NCI-H524 treated with DMSO at 0.1 percent for 48 hours (cell line): ENCODE measurements at regions not wholly inside any gene's neighbourhood (a gene's known extent, or its start where the extent isn't known, plus 50 kb on each side); places are given as distances from the start of the nearest gene placed in this dataset.

Experiments used
- DNase-seq: peaks from one replicate; lab custom pipeline; 2025; lab: John Stamatoyannopoulos, UW

GRCh38 chr18:45430041-45430440 lies 185.2 kb upstream of the SLC14A2 start:
- no peak for DNase-seq

DNA sequence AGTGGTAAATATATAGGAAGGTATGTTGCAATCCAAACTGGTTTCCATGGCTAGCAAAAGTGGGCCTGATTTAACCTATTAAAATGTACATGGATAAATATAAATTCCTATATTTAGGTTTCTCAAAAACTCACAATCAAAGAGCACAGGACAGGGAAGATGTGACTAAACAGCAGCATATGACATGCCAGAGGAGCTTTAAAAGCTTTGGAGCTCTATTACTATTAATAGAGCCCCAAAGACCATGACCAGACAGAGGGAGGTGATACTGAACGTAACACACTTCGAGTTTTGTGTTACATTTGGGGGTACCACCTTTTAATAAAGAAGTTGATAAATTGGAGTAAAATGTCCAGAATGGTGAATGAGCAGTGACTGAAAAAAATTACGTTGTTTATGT lies 179.5 kb upstream of the SLC14A2 start:
- DNase-seq, result no peak

GRCh38 chr18:45437366-45437765 lies 177.9 kb upstream of the SLC14A2 start:
- no peak for DNase-seq

DNA sequence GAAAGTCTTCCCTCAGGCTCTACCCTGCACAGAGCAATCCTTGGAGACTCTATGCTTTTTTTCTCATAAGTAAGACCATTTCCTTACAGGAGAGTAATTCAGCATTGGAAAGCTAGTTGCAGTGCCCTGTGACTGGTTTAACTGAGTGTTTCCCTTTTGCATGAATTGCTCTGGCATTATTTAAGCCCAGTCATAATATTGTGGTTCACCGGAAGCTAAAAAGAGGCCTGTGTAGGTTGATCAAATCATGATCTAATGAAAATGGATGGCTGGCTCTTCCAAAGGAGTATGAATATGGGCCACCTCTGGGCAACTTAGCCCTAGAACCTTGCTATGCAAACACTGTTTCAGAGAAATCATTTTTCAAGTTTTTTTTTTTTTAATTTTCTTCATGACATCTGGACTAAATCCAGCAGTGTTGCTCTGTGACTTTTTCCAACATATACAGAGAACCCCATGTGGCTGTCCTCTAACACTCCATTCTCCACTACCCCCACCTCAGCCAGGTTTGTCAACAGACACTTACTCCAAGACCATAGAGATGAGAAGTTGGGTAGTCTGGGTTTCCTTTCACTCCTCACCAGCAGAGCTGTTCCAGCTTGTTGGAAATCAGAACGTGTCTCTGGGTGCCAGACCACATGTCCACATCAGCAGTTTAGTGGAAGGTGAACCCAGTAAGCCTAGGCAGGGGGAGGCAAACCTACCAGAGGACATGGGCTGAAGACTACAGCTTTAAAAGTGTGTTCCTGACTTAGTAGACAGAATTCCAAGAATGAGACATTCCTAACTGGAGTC lies 175.2 kb upstream of the SLC14A2 start:
- no peak for DNase-seq

- no peak for DNase-seq
These were observed 174.0 kb upstream of the SLC14A2 start for GRCh38 chr18:45441110-45441847.

DNA sequence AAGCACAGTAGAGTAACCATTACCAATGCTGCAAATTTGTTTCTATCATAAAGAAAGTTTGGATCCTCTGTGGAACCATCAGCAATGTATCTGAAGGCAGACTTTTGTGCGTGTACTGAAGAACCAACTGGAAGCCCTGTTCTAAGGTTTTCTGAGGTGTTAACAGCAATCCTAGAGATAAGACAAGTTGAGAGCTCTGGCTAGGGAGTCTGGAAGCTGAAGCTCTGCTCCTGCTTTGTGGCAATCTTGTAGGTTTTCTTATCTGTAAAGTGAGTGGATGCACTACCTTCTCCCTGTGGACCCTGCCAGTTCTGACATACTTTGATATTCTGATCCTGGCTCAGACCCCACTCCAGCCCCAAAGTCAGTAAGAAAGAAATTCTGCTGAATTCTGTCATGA lies 171.2 kb upstream of the SLC14A2 start:
- DNase-seq, result no peak

GRCh38 chr18:45447355-45448265 lies 167.7 kb upstream of the SLC14A2 start:
- no peak for DNase-seq

DNA sequence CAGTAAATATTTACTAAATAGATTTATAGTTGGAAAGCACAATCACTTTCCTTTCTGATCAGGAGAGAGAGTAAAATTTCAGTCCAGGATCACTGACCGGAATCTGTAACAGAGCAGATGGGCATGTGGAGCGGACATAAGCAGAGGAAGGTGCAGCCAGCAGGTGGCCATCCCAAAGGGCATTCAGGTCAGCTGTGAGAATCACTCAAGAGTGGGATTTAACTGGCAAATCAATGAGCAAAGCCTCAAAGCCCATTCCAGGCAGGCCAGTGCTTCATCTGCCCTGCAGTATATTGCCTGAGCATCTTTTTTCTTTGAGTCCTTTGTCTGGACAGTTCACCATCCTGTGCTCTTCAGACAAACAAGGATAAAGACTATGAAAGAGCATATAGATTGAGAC lies 166.4 kb upstream of the SLC14A2 start:
- DNase-seq, result no peak

DNA sequence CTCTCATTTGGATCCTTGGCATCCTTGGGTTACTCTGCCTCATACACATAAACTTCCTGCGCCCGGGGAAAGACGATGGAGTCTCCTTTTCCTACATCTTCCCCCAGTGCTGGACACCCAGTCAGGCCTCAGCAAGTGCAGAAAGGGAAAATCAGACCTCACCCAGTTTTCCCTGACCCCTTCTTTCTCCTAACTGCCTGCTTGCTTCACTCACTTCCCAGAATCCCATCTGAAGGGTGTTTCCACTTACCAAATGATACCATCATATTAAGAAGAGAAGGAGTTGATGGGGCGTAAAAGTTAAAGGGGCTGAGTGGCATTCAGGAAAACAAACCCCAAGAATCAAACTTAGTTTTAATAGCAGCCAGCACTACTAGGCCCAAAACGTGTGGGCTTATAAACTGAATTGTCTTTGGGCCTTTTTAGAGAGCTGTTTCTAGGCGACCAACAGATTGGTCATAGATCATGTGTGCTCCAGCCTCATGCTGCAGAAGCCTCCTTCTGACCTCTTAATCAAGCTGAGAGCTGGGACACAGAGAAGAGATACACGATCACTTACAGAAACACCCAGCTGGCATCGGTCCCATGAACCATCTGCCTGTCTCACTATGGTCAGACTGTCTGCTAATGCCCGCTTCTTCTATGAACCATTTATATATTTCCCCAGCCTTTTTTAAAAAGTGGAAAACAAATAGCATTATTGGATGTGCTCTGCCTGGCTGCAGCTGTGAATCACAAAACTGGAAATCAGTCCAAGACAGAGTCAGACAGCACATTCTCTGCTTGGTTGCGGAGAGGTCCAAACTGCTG lies 165.7 kb upstream of the SLC14A2 start:
- DNase-seq, result peak; percentile 76

DNA sequence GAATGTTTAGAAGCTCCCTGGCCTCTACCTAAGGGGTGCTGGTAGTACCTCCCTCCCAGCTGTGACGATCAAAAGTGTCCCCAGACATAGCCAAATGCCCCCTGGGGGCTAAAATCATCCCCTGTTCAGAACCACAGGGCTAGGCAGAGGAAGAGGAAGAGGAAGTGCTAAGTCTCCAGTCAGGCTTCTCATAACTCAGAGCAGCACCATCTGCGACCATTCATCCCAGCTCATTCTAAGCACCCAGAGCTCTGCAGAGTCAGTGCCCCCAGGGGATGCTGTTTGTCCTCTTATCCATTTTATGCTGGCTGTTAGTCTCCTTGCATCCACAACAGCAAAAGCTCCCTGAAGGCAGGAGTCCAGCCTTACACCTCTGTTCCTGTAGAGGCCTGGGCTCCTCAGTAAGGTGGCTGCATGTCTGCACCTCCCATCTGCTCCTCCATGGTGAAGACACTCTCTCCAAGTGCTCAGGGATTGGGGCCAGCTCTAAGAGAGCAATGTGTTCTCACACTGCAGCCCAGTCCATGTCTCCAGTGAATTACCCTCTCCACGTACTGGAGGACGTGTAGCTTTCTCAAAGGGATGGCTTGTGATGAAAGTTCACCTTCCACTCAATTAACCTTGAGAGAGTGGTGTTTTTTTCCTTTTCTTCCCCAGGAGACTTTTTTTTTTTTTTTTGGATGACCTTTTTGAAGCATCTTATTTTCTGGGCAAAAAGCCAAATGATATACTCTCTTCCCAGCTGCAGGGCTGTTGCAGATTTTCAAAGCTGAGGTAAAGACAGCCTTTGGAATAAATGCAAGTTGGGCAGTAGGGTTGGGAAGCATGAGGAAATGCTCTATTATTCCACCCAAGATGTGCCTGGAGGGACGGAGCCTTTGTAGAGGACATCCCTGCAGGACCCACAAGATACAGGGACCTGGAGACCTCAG lies 158.9 kb upstream of the SLC14A2 start:
- no peak for DNase-seq

- no peak for DNase-seq
These were observed 157.2 kb upstream of the SLC14A2 start for GRCh38 chr18:45458033-45458432.

- DNase-seq, result no peak
These were observed 153.1 kb upstream of the SLC14A2 start for GRCh38 chr18:45462179-45462578.

DNA sequence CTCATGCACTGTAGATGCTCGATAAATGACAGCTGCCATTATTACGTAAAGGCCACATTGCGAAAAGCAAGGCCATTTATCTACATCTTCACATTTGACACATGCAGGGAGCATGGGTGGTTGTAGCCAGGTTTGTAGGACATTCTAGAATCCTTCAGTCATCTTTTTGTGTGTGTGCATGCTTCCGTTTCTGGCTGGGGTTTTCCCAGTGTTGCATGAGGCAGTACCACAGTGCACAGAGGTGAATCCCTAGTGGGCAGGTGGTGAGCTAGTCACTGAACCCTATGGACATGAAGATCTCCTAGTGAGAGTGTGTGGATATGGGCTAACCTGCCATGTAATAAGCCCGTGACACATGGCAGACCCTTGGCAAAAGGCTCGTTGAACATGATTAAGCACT lies 151.8 kb upstream of the SLC14A2 start:
- DNase-seq, result peak; percentile 68

- DNase-seq, result no peak
These were observed 150.7 kb upstream of the SLC14A2 start for GRCh38 chr18:45464619-45465018.

DNA sequence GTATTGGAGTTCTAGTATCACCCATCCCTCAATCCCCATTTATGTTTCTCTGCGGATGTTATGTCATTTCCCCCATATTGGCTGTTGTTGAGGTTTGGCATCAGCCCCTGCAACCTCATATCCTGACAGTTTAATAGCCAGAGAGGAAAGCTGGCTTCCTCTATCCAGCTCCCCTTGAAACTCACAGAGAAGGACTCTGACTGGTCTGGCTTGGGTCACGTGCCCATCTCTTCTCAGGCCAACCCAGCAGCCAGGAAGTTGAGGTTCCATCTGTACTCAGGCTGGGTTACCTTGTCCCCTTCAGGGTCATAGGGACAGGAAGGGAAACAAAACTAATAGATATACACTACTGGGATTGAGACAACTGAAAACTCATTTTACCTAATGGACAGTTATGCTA lies 148.0 kb upstream of the SLC14A2 start:
- no peak for DNase-seq

DNA sequence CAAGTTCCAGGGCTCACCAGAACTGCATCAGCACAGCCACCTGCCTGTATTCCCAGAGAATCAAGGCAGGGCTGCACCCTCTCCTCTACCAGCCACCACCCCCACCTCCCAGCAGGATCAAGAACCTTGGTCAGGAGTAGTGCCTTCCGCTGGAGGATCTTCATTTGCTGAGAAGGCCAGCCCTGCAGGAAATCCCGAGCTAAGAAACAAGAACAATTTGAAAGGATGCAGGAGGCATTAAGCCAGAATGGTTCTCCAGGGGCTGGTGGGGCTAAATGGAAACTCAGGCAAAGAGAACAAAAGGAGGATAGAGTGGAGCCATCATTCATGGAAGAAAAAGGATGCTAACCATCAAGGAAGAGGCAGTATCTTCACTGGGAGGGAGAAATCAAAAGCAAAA lies 147.3 kb upstream of the SLC14A2 start:
- no peak for DNase-seq

GRCh38 chr18:45478889-45479288 lies 136.4 kb upstream of the SLC14A2 start:
- DNase-seq, result no peak

GRCh38 chr18:45480219-45481015 lies 134.9 kb upstream of the SLC14A2 start:
- no peak for DNase-seq

DNA sequence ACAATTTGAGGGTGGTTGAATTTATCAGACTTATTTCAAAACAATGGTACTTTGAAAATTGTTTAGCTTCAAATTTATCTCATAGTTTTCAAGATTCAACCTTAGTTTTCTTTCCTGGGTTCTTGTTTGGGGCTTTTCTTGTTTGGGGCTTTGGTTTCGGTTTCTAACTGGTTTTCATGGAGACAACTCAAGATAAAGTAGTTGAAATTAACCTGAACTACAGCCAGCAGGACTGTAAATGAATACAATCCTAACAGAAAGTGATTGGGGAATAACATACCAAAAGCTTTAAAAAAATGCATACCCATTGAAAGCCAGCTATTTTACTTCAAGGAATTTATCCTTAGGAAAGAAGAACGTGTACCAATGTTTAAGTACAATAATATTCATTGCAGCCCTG lies 133.5 kb upstream of the SLC14A2 start:
- DNase-seq, result no peak

DNA sequence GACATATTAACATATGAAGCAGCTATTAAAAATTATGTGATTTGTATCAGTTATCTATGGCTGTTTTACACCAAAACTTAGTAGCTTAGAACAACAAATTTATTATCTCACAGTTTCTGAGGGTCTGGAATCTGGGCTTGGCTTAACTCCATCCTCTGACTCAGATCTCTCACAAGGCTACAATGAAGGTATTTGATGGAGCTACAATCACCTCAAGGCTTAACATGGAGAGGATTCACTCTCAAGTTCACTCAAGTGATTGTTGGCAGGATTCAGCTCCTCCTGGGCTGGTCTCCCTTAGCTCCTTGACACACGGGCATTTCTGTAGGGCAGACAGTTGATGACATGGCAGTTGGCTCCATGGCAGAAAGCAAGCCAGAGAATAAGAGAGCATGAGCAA lies 133.0 kb upstream of the SLC14A2 start:
- no peak for DNase-seq
